Left colon (tissue), 2 donors: ENCODE measurements at regions not wholly inside any gene's neighbourhood (a gene's known extent, or its start where the extent isn't known, plus 50 kb on each side); places are given as distances from the start of the nearest gene placed in this dataset.

ENCODE experiments used
- ATAC-seq: fragments of 200-7000 bp; cut with Tn5 transposase; one replicate; pipeline ENCODE4 v1.9.1; 2020; ENCODE audit warnings: mild to moderate bottlenecking, moderate library complexity
- DNase-seq, 2 donors: peaks; one replicate each; pipeline ENCODE4 v3.0.0-alpha.2; 2020
- intact Hi-C, 2 donors: fragments of 100-400 bp; cut with DNase I in 1 of 2; cut with micrococcal nuclease in 1 of 2; formaldehyde crosslinking; loops; one replicate each; pipeline versions ENCODE4 v1.11.2 to v1.14.0; 2022; cut with DNase I, micrococcal nuclease
- donor health status: DM: no; HTN: no; CAD: no.
- donor health status: DM: yes; HTN: yes; CAD: no.

DNA sequence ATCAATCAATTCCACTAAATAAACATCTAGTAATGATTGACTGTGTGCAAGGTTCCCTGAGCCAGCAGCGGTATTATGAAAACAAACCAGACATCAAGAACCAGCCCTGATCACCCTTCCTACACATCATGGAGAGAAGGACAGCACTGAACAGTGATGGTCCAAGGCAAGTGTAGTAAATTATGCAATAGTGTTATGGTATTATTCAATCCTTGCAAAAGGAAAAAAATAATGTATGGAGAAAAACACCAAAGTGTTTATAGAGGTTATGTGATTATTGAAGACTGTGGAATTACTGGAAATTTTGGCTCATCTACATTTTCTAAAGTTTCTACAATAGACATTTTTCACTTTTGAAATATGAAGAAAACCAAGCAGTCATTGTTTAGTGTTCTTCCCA is 105.3 kb downstream of the RCN1 start:
- no peak for DNase-seq
- intact Hi-C loops: no loop called here
- no peak for ATAC-seq

DNA sequence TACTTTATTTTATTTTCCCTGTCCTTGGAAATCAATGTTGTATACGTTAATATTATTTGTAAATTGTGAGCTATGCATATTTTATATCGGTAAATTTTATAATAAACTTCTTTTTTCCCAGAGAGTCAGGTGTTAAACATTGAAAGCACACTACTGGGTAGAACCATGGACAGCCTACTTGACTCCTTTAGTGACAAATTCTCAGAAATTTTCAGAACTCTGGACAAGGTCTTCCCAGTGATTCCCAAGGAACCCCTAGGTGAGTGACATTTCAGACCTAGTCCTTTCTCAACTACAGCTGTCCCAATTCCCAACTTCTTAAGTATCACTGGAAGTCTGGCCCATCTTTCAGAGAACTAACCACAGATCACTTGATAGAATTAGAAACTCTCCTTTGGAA is 107.2 kb downstream of the RCN1 start:
- no peak for DNase-seq
- no peak for ATAC-seq
- intact Hi-C loops: no loop called here

DNA sequence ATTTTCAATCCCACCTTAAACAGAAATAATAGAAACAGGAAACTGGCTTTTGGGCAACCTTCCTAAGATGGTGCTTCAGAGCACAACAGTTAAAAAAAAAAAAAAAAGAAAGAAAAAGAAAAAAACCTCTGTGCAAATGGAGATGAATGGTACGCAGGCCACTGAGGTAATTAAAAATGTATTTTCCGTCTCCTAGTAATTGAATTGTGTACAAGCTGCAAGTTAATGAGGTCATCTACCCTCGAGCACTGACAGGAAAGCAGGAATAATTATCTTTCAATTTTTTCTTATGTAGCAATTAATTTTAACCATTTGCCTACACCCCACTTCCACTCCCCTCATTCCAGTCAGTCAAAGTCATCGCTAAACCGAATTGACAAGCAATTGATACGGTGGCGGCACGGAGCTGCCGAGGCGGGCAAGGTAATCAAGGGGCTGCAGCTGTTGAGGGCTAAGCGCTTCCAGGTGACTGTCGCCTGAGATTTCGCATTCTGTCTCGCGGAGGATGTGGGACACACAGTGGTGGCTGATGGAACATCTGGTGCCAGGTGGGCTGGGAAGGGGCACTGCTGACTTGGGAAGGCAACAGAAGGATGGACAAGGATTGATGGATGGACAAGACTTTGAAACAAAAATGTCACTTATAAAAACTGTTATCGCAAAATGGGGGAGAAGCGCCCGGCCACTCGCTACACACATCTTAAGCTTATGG is 109.4 kb downstream of the RCN1 start:
- no peak for ATAC-seq
- no peak for DNase-seq
- intact Hi-C loops: no loop called here

DNA sequence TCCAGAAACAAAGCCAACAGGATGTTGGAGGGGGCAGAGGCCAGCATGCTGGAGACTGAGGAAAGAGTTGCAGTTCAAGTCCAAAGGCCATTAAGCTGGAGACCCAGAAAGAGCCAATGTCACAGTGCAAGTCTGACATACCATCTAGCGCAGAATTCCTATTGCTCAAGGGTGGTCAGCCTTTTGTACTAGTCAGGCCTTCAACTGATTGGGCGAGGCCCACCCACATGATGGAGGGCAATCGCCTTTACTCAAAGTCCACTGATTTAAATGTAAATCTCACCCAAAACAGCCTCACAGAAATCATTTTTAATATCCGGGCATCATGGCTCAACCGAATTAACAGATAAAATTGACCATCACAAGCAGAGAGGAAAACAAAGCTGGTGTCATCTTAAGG is 113.9 kb downstream of the RCN1 start:
- intact Hi-C loops: no loop called here
- ATAC-seq (no peak), DNase-seq (no peak)

DNA sequence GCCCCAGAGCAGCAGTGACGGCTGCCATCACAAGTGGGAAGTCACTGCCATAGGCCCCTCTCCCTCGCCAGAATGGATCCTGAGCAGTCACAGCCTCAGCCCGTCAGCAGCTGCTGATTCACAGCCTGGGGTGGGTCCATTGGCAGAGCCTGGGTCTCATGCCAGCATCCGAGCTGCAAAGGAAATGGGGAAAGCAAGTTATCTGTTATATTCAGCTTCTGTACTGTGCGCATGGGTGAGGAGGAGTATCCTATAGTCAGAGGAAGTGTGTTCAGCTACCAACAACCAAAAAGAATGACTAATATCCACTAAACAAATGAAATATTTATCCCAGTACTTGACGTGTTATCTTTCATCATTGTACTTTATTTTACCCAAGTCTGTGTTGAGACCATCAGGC is 119.7 kb downstream of the RCN1 start:
- DNase-seq (no peak), ATAC-seq (no peak)
- intact Hi-C loops: no loop called here

DNA sequence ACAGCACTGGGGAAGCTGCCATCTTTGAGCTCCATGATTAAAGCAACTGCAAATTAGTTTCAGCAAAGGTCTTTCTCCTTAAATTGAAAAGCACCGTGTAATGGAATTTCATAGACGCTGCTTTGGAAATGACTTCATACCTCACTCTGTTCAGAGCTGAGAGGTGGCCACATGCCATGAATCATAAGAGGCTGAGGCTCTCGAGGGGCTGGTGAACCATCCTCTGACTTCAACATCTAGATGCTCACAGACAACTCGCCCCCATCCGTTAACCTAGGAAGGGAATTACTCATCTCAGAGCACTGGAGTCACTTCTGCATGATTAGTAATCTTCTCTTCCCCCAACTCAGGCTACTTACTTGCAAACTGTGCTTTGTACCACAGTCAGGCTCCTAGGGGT is 122.3 kb downstream of the RCN1 start:
- no peak for ATAC-seq
- intact Hi-C loops: no loop called here
- DNase-seq: no peak

DNA sequence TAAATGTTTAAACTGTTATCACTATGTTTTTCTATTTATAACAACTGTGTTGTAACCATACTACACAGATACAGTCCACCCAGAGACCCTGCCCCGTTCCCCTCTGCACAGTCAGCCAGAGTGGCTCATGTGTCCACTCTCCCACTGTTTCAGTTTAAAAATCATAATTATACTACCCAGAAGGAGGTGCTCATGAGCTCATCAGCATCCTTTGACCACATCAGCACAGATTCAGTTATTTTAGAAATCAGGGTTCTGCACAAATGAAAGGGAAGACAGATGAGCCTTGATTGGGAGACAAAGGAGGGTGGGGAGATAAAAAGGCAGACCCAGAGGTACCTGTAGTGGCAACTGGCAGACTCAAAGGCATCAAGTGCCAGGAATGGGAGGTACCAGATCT is 124.3 kb downstream of the RCN1 start:
- intact Hi-C loops: no loop called here
- ATAC-seq (no peak), DNase-seq (no peak)

DNA sequence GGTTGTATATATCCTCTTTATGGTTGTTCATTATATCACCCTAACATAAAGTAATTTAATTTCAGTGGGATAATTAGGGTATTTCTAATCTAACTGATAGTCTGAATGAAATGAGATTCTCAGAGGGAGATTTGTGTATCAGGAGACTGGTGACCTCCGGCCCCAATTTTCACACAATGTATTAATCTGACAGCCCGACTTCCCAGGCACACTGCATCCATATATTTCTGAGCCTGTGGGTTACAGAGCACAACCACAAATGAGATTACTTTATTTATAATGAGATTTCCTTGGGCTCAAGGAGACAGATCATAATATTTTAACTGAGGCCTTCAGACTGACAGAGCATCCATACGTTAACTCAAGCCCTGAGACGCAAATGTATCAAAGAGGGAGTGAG is 125.9 kb downstream of the RCN1 start:
- ATAC-seq (no peak), DNase-seq (no peak)
- intact Hi-C loops: no loop called here

DNA sequence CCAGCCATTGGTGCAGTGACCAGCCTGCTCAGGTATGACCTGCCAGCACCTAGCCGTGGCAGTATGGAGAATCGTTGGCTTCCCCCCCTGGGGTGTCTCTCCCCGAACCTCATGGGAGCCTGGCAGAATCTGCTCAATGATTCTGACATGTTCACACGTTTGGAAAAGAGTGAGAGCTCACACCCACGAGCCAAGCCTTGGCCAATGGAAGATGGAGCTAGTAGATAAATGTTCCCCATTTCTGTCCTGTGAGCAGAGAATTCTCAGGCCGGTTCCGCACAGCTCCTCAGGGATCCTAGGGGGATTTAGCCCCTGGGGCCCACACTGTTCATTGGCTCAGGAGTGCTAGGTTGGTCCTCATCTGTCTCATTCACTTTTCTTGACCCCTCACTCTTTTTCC is 128.4 kb downstream of the RCN1 start:
- intact Hi-C loops: no loop called here
- ATAC-seq: no peak
- DNase-seq: no peak

DNA sequence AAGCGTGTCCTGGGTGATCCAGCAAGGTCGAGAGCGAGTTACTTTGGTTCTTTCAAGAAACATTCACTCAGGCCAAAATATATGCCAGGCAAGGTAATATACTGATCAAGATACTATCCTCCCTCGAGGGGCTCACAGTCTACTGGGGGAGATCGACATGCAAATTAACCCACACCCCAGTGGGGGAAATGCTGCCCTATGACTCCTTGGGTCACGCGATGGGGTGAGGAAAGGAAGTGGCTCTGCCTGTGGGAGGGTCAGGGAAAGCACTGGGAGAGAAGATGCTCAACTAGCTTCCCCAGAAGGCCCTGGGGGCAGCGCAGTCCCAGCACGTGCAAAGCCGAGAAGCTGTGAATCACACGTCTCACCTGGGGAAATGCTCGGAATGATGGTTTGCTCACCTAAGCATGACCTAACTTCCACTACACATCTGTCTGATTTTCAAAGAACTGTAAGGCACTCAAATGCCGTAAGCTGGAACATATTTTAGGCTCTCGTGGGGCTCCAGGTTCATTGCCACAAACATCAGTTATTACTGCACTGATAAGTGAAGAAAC is 130.7 kb downstream of the RCN1 start:
- intact Hi-C loops: no loop called here
- no peak for DNase-seq
- no peak for ATAC-seq

DNA sequence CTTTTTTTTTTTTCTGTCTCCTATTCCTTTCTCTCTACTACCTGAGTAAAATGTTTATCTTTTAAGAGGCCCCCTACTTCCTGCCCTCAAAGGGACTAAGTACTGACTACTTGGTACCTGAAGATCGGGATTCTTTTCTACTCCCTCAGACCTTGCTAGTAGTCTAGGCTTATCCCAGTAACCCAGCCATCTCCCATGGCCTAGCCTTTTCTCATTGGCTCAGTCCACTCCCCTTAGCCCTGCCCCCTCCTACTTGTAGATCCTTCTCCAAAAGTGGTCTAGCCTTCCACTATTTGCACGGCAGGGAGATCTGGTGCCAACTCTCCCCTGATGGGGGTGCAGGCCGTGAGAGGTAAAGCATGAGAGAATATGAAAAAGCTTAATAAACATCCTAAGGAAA is 133.7 kb downstream of the RCN1 start:
- intact Hi-C loops: no loop called here
- DNase-seq (no peak), ATAC-seq (no peak)

DNA sequence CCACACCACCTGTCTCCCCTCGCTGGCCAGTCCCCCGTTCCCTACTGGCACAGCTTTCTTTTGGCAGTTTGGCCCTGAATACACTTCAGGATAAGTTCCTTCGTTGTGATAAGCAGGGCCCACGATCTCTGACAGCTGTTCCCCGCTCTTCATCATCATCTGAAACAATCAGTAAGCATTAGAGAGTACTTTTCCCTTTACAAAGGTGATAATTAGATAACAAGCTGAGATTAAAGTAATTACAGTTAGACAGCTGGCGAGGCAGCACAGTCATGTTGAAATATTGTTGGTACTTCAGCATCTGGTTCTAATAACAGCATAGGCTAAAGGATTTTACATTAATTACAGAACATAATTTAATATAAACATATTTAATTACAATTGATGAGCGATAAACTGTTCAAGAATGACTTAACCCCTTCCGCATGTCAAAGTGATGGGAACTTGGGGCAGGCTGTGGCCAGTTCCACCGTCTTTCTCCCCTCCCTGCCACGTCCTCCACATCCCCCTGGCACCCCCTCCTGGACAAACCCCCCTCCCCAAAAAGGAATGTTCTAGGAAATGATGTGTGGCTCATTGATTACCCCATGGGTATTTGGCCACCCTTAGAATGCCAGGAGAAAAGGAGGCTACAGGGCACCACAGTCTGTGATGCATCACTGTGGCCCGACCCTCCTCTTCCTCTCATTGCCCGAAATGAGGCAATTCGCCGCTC is 134.9 kb downstream of the RCN1 start:
- intact Hi-C loops: no loop called here
- DNase-seq (no peak), ATAC-seq (no peak)

DNA sequence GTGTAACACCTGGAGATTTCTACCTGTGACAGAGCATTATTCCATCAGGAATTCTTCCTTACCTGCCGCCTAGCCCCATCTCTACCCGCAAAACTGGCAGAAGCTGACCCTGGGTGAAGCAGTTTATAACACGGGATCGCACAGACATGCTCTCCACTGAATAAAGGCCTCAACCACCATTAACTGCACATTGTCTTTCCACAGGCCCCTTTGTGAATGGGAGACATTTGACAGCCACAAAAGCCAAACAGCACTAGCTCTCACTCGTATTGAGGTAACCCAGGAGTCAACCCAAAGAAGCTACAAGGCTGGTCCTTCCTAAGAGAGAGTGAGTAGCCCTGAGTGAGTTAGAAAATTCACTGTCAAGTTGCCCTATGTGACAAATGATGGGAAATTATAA is 135.6 kb downstream of the RCN1 start:
- ATAC-seq (no peak), DNase-seq (no peak)
- intact Hi-C loops: no loop called here

DNA sequence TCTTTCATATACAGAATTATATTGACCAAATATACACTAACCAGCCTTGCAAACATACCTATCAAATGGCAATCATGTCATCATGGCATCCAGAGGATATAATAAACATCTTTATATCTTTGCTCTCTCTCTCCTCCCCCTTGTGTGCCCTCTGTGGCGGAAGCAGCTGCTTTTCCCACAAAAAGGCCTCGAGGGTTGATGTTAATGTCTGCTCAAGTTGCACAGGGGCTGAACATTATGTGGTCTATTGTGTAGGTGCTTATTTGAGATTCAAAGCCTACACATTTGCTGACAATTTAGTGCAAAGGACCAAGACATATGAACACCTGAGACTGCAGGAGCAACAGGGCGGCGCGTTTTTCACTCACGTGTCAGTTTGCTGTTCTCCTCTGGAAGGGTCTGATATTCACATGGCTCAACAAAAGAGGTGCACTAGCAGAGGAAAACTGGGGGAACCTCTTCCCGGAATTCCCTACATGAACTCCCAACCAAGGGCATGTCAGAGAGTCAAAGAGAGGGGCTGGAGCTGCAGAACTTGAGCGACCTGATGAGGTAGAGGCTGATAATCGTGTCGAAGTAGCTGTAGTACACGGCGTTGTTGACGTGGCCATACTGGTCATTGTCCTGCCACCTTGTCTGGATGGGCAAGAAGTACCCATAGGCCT is 138.8 kb downstream of the RCN1 start:
- DNase-seq (no peak), ATAC-seq (no peak)
- intact Hi-C loops: no loop called here

DNA sequence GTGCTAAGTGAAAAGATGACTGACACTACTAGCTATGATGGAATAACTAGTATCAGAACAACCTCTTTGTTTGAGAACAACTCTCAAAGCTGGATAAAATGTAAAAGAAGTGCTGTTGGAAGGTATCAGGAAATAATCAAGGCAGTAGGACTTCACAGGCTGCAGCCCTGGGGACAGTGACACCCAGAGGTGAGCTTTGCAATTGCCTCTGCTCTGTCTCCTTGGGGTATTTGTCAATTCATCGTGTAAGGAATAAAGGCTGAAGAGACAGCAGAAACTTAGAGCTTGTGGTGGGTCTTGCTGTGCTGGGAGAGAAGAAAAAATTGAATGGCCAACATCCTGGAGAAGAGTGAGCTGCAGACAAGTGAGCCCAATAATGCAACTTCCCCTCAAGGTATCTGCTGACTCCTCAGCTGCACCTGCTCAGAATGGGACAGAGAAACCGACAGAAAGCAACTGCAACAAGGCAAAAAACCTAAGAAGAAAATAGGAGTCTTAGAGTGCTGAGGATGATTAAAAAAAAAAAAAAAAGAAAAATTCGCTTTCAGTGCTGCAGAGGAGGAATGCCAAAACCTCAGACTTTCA is 141.1 kb downstream of the RCN1 start:
- ATAC-seq (peak; percentile 57), DNase-seq (peak in 1 of 2 donors; percentile 12)
- intact Hi-C loops: no loop called here

DNA sequence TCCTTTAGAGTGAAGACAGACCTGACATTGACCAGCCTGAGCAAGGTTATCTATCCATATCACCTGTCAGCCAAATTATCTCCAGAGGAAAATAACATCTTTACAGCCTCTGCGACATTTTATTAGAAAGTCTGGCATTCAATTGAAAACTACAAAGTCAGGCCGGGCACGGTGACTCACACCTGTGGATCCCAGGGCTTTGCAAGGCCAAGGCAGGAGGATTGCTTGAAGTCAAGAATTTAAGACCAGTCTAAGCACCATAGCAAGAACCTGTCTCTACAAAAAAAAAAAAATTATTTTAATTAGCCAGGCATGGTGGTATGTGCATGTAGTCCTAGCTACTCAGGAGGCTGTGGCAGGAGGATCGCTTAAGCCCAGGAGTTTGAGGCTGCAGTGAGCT is 141.6 kb downstream of the RCN1 start:
- ATAC-seq: no peak
- intact Hi-C loops: no loop called here

DNA sequence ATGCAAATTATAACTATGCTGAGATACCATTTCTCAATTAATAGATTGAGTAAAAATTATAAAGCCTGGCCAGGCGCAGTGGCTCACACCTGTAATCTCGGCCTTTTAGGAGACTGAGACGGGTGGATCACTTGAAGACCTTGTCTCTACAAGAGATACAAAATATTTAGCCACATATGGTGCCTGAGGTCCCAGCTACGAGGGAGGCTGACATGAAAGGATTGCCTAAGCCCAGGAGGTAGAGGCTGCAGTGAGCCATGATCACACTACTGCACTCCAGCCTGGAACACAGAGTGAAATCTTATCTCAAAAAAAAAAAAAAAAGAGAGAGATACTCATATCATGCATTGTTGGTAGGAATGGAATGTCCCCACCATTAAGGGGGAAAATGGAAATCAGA is 142.4 kb downstream of the RCN1 start:
- intact Hi-C loops: no loop called here
- DNase-seq: no peak

More for the DNA sequence above, 141.6 kb downstream of the RCN1 start:
- no peak for DNase-seq

DNA sequence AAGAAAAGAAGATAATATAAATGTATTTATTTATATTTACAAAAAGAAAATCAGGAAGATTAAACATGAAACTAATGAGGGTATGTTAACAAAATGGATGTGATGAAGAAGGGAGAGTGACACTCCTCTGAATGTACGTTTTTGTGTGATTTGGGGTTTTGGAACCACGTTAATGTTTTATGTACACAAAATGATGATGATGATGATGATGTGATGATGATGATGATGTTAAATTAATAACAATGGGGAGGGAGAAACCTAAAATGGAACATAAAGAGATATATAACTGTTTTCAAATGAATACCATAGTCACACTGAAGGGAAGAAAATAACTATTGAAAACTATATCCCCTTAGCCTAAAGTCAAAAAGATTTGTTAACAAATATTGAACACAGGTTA is 143.1 kb downstream of the RCN1 start:
- no peak for ATAC-seq
- no peak for DNase-seq
- intact Hi-C loops: no loop called here

More for the DNA sequence above, 142.4 kb downstream of the RCN1 start:
- no peak for ATAC-seq

DNA sequence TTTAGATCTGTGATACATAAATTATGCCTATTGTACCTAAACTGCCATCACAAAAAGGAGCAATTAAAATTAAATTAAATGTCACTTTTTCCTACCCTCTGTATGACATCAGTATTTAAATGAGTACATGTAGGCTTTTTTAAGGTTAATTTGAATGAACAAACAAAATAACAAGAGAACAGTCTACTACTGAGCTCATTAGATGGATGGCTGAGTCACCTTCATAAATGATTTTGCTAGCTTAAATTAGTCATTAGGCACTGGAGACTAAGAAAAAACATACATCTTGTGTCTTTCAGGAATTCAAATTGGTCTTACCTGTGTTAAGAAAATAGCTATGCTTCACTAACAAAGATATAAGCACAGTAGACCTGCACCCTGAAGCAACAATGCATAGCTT is 153.6 kb downstream of the RCN1 start:
- intact Hi-C loops: no loop called here

DNA sequence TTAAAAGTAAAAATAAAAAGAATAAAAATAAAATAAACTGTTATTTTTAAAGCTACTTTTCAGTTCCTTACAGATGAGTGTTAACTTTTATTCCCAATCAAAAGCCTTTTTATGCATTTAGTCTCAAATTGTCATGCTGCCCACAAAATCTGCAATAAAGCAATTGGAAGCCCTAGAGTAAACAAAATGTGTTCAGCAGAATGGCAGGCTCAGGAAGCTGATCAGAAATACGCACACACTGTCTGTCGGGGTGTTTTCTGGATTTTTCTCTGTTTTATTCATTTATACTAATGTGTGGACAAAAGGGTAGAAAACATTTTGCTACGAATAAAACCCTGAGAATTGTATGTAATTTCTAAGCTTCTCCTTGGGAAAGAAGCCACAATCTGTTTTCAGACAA is 162.8 kb downstream of the RCN1 start:
- intact Hi-C loops: no loop called here
- DNase-seq: no peak
- ATAC-seq: no peak

More for the DNA sequence above, 153.6 kb downstream of the RCN1 start:
- DNase-seq: no peak
- ATAC-seq: no peak
